ENCODE measurements at regions not wholly inside any gene's neighbourhood (a gene's known extent, or its start where the extent isn't known, plus 50 kb on each side); places are given as distances from the start of the nearest gene placed in this dataset.

GRCh38 chr5:89929173-89929572 is 480.4 kb downstream of the CETN3 start:
- no peak for ATAC-seq
- TF ChIP-seq REST (IDR thresholded peaks at IDR 0.05; ENCODE audit: insufficient read depth in 1 of 2, low read depth in 2 of 2, low read length in 1 of 2) (no peak), POLR2AphosphoS5 (IDR thresholded peaks at IDR 0.05; ENCODE audit: low read depth, low read length) (no peak), CTCF (IDR thresholded peaks at IDR 0.05) (no peak), SIN3A (IDR thresholded peaks at IDR 0.05; ENCODE audit: borderline replicate concordance, insufficient read depth, low read depth, low read length) (no peak), TCF7L2 (IDR thresholded peaks at IDR 0.05; ENCODE audit: low read depth, low read length) (no peak)
- in situ Hi-C loops (cut with HindIII; ENCODE audit: low pct_unique_long_range_greater_than_20kb, low sequenced_read_pairs) = no loop called here
- no peak for DNase-seq (ENCODE audit: low read depth, low spot score)
- Histone ChIP-seq H3K4me1 (ENCODE audit: control insufficient read depth, insufficient read depth, low read length) (peaks cover 11% of the 10 kb centered on the region; the same call in 1 of the 2 replicates), H3K9me3 (ENCODE audit: control insufficient read depth, insufficient read depth, low read depth, low read length) (no peaks in the 10 kb centered on the region; the same call in 1 of the 2 replicates), H3K27ac (ENCODE audit: low read length) (no peak overlapping the region; the same call in 1 of the 2 replicates), H3K4me3 (ENCODE audit: low read depth in 2 of 2, low read length in 2 of 2) (no peak overlapping the region), H3K36me3 (ENCODE audit: control insufficient read depth, insufficient read depth, low read length) (no peaks in the 10 kb centered on the region), H3K27me3 (ENCODE audit: control insufficient read depth, insufficient read depth, low read length) (no peaks in the 10 kb centered on the region)
- ChIA-PET CTCF (interaction anchor here (0.6 kb wide), 1 partner anchor 665 kb away, joined by 3 read pairs; no protein-coding TSS in a partner anchor), POLR2A (no interaction called here)
- intact Hi-C loops (cut with micrococcal nuclease; ENCODE audit: unreplicated experiment) = no loop called here
- BruUV-seq (replicated peaks) = no TSS peak

- POLR2A ChIA-PET = no interaction called here
- Histone ChIP-seq H3K9me3 (ENCODE audit: control insufficient read depth, insufficient read depth, low read depth, low read length) (no peaks in the 10 kb centered on the region), H3K36me3 (ENCODE audit: control insufficient read depth, insufficient read depth, low read length) (no peaks in the 10 kb centered on the region), H3K27ac (ENCODE audit: low read length) (no peak overlapping the region), H3K4me1 (ENCODE audit: control insufficient read depth, insufficient read depth, low read length) (no peaks in the 10 kb centered on the region), H3K27me3 (ENCODE audit: control insufficient read depth, insufficient read depth, low read length) (no peaks in the 10 kb centered on the region), H3K4me3 (ENCODE audit: low read depth in 2 of 2, low read length in 2 of 2) (no peak overlapping the region)
- TF ChIP-seq SIN3A (IDR thresholded peaks at IDR 0.05; ENCODE audit: borderline replicate concordance, insufficient read depth, low read depth, low read length) (no peak), TCF7L2 (IDR thresholded peaks at IDR 0.05; ENCODE audit: low read depth, low read length) (no peak), POLR2AphosphoS5 (IDR thresholded peaks at IDR 0.05; ENCODE audit: low read depth, low read length) (no peak), REST (IDR thresholded peaks at IDR 0.05; ENCODE audit: insufficient read depth in 1 of 2, low read depth in 2 of 2, low read length in 1 of 2) (no peak), CTCF (IDR thresholded peaks at IDR 0.05) (no peak)
- in situ Hi-C loops (cut with HindIII; ENCODE audit: low pct_unique_long_range_greater_than_20kb, low sequenced_read_pairs) = no loop called here
- ATAC-seq (no peak), DNase-seq (ENCODE audit: low read depth, low spot score) (no peak)
- intact Hi-C loops (cut with micrococcal nuclease; ENCODE audit: unreplicated experiment) = no loop called here
- BruUV-seq (replicated peaks) = no TSS peak
- CTCF ChIA-PET = no interaction called here
These were observed 487.4 kb downstream of the CETN3 start for GRCh38 chr5:89922161-89922560.
